ENCODE measurements at regions not wholly inside any gene's neighbourhood (a gene's known extent, or its start where the extent isn't known, plus 50 kb on each side); places are given as distances from the start of the nearest gene placed in this dataset.

DNA sequence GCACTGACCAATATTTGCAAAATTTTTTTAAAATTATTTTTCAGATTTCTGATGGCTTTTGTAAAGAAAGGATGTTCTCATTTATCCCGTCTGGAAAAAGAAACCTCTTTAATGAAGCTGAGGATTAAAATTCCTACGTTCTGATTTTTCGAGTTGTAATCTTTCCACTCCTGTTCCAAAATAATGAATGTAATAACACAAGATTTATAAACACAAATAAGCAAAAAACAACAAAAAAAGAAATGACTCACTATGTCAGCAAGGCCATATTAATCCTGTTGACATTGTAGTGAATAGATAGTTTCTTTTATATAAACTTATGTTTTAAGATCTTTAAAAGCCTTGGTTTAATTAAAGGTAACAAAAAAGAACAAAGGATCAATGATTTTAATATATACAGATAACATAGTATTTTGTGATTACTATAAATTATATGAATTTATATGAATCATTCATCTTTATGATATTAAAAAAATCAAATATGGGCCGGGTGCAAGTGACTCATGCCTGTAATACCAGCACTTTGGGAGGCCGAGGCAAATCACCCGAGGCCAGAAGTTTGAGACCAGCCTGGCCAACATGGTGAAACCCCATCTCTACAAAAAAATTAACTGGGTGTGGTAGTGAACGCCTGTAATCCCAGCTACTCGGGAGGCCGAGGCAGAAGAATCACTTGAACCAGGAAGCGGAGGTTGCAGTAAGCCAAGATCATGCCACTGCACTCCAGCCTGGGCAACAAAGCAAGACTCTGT is 336.6 kb upstream of the DAB2 start:
- TF ChIP-seq, protein P1, sequence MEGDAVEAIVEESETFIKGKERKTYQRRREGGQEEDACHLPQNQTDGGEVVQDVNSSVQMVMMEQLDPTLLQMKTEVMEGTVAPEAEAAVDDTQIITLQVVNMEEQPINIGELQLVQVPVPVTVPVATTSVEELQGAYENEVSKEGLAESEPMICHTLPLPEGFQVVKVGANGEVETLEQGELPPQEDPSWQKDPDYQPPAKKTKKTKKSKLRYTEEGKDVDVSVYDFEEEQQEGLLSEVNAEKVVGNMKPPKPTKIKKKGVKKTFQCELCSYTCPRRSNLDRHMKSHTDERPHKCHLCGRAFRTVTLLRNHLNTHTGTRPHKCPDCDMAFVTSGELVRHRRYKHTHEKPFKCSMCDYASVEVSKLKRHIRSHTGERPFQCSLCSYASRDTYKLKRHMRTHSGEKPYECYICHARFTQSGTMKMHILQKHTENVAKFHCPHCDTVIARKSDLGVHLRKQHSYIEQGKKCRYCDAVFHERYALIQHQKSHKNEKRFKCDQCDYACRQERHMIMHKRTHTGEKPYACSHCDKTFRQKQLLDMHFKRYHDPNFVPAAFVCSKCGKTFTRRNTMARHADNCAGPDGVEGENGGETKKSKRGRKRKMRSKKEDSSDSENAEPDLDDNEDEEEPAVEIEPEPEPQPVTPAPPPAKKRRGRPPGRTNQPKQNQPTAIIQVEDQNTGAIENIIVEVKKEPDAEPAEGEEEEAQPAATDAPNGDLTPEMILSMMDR (IDR thresholded peaks at IDR 0.05; ENCODE audit: low read depth, low read length): no peak
- no peaks in the 10 kb centered on the region for H3K9me3 ChIP-seq (ENCODE audit: control insufficient read depth, insufficient read depth, low read length)
- no peak for DNase-seq (ENCODE audit: low read depth, low spot score)
- no peak overlapping the region for H3K4me3 ChIP-seq (ENCODE audit: low read depth, low read length)
- ChIA-PET CTCF (no interaction called here), POLR2A (interaction anchor here (0.6 to 1.0 kb wide), 3 partner anchors 11 to 44 kb away, joined by 3 read pairs; no protein-coding TSS in a partner anchor)
- no peaks in the 10 kb centered on the region for H3K27me3 ChIP-seq (ENCODE audit: control insufficient read depth, insufficient read depth, low read length)
- H3K27ac ChIP-seq (ENCODE audit: low read depth, low read length): peak overlapping the region; percentile 95

DNA sequence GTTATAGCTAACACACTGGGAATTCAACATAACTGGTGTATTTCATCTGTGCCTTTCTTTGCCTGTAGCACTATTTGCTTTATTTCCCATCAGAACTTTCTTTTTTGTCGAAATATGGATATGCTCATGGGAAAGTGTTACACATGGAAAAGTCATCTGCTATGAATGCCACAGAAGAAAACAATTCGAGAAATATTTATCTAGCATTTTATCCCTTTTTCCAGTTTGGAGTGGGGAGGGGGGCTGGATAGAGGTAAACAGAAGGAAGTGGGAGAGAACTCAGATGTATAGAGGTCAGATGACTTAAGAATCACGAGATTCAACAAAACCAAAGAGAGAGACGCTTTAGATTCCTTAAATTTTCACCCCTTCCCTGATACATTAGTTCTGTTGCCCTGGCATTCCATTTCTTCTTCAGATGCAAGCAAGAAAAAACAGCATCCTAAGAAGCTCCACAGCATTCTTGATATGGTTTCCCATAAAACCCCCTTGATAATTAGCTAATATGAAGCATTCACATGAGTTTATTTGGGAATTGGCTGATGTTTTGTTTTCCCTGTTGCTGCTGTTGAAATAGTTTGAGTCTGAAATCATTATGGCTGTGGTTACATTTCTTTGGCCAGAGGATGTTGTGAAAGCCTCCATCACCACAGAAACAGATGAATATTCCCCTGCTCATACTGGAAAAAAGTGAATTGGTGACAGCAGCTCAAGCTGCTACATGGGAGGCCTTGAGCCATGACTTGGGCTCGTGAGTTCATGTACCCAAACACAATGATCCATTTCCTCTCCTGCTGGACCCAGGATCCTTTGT is 335.8 kb upstream of the DAB2 start:
- Histone ChIP-seq H3K4me3 (ENCODE audit: low read depth, low read length) (no peak overlapping the region; the same call in 1 of the 2 replicates), H3K27me3 (ENCODE audit: control insufficient read depth, insufficient read depth, low read length) (no peaks in the 10 kb centered on the region), H3K9me3 (ENCODE audit: control insufficient read depth, insufficient read depth, low read length) (no peaks in the 10 kb centered on the region), H3K27ac (ENCODE audit: low read depth, low read length) (peak overlapping the region; percentile 95)
- ChIA-PET CTCF (no interaction called here), POLR2A (interaction anchor here (0.6 to 1.0 kb wide), 3 partner anchors 11 to 44 kb away, joined by 3 read pairs; no protein-coding TSS in a partner anchor)
- DNase-seq (ENCODE audit: low read depth, low spot score): peak; percentile 80
- TF ChIP-seq, protein P1 (IDR thresholded peaks at IDR 0.05; ENCODE audit: low read depth, low read length): no peak

DNA sequence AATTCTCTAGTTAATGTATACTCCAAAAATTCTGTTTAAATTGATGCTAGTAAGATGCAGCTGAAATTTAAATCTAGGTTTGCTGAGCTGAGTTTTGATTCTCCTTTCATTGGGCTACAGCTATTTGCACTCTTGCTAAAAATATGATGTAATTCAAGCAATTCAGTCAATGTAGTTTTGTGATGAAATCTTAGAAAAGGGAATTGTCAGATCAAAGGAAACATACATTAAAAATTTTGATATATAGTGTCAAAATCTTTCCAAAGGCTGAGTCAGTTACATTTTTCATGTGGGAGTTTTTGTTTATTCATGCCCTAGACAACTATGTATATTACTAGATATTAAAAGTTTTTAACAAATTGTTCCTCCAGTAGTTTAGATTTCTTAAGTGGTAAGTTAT is 334.9 kb upstream of the DAB2 start:
- no peak overlapping the region for H3K27ac ChIP-seq (ENCODE audit: low read depth, low read length)
- TF ChIP-seq, protein P1 (IDR thresholded peaks at IDR 0.05; ENCODE audit: low read depth, low read length): no peak
- H3K9me3 ChIP-seq (ENCODE audit: control insufficient read depth, insufficient read depth, low read length): no peaks in the 10 kb centered on the region
- no peak overlapping the region for H3K4me3 ChIP-seq (ENCODE audit: low read depth, low read length)
- H3K27me3 ChIP-seq (ENCODE audit: control insufficient read depth, insufficient read depth, low read length): no peaks in the 10 kb centered on the region
- DNase-seq (ENCODE audit: low read depth, low spot score): no peak
- ChIA-PET CTCF (no interaction called here), POLR2A (no interaction called here)

DNA sequence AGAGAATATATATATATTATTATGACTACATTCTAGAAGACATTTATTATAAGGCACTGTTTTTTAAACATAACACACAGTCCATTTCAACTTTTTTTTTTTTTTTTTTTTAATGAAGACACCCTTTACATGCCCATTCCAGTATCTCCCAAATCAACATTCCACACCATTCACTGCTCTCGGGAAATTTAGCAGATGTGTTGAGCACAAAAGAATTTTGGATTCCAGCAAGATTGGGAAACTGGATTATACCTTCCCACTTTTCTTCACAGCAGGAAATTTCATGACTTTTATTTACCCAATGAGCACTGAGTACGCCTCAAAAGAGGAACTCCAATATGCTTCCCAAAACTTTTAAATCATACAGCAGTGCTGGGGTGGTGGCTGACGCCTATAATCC is 333.6 kb upstream of the DAB2 start:
- ChIA-PET CTCF (no interaction called here), POLR2A (no interaction called here)
- TF ChIP-seq, protein P1 (IDR thresholded peaks at IDR 0.05; ENCODE audit: low read depth, low read length): no peak
- H3K9me3 ChIP-seq (ENCODE audit: control insufficient read depth, insufficient read depth, low read length): no peaks in the 10 kb centered on the region
- no peaks in the 10 kb centered on the region for H3K27me3 ChIP-seq (ENCODE audit: control insufficient read depth, insufficient read depth, low read length)
- DNase-seq (ENCODE audit: low read depth, low spot score): no peak
- H3K27ac ChIP-seq (ENCODE audit: low read depth, low read length): no peak overlapping the region
- H3K4me3 ChIP-seq (ENCODE audit: low read depth, low read length): no peak overlapping the region

GRCh38 chr5:39757131-39757530 is 332.4 kb upstream of the DAB2 start:
- POLR2A ChIA-PET: no interaction called here
- TF ChIP-seq, protein P1 (IDR thresholded peaks at IDR 0.05; ENCODE audit: low read depth, low read length): no peak

More at GRCh38 chr5:39757131-39757530, 332.4 kb upstream of the DAB2 start:
- no peak for DNase-seq (ENCODE audit: low read depth, low spot score)
- CTCF ChIA-PET: interaction anchor here (1.3 kb wide), 1 partner anchor 32 kb away, joined by 3 read pairs; no protein-coding TSS in a partner anchor
- no peaks in the 10 kb centered on the region for H3K27me3 ChIP-seq (ENCODE audit: control insufficient read depth, insufficient read depth, low read length)
- H3K4me3 ChIP-seq (ENCODE audit: low read depth, low read length): no peak overlapping the region
- no peaks in the 10 kb centered on the region for H3K9me3 ChIP-seq (ENCODE audit: control insufficient read depth, insufficient read depth, low read length)
- H3K27ac ChIP-seq (ENCODE audit: low read depth, low read length): no peak overlapping the region

Data from AG04450 (cell line).